H1 (cell line): ENCODE measurements at regions not wholly inside any gene's neighbourhood (a gene's known extent, or its start where the extent isn't known, plus 50 kb on each side); places are given as distances from the start of the nearest gene placed in this dataset.

Experiments
- ASH2L ChIP-seq: fragments of 200-600, 300-600 bp; sonication (generic); IDR thresholded peaks from one replicate; pipeline ENCODE4 v1.7.1; 2017; ENCODE audit warnings: low read length
- CHD7 ChIP-seq: fragments of 300-600 bp; sonication (generic); IDR thresholded peaks from 2 replicates; pipeline ENCODE4 v1.7.1; 2012; ENCODE audit warnings: low read length, moderate library complexity, mild to moderate bottlenecking, inconsistent platforms; ENCODE audit not compliant: insufficient replicate concordance
- CTBP2 ChIP-seq: IDR thresholded peaks from 2 replicates; pipeline ENCODE4 v1.7.0; 2011; ENCODE audit warnings: borderline replicate concordance, mild to moderate bottlenecking, moderate library complexity, mixed read lengths, low read length; ENCODE audit not compliant: insufficient read depth, insufficient read length
- E2F6 ChIP-seq: IDR thresholded peaks from 2 replicates; pipeline ENCODE4 v1.6.1; 2012; ENCODE audit warnings: inconsistent platforms
- HDAC2 ChIP-seq, 2 experiments: fragments of 300-600 bp in 1 of 2; sonication (generic) in 1 of 2; IDR thresholded peaks; 2 replicates each; pipeline ENCODE4 v1.6.1; 2011 to 2012; ENCODE audit warnings: low read depth in 2 of 2, low read length in 2 of 2, mild to moderate bottlenecking in 2 of 2, moderate library complexity in 2 of 2, borderline replicate concordance in 1 of 2, inconsistent platforms in 1 of 2
- KDM1A ChIP-seq: fragments of 200-600, 300-600 bp; sonication (generic); IDR thresholded peaks from 2 replicates; pipeline ENCODE4 v1.7.1; 2016; ENCODE audit warnings: mild to moderate bottlenecking, low read length, borderline replicate concordance
- MAFK ChIP-seq: IDR thresholded peaks from 2 replicates; pipeline ENCODE4 v1.6.1; 2012; ENCODE audit warnings: low read depth, mild to moderate bottlenecking, improper control_type of control experiment, low read length
- RBBP5 ChIP-seq: IDR thresholded peaks from 2 replicates; pipeline ENCODE4 v1.7.1; 2012; ENCODE audit warnings: low read depth, mild to moderate bottlenecking, inconsistent platforms, low read length, moderate library complexity, borderline replicate concordance
- SIRT6 ChIP-seq: IDR thresholded peaks from one replicate; pipeline ENCODE4 v1.7.1; 2012; ENCODE audit warnings: low read length, inconsistent platforms

GRCh38 chr3:176505878-176506621, 691.2 kb downstream of the TBL1XR1 start (continued):
- TF ChIP-seq CHD7 (no peak), HDAC2 (IDR thresholded peaks at IDR 0.05; ENCODE audit: borderline replicate concordance in 1 of 2, low read depth in 2 of 2, low read length in 2 of 2) (peak in 1 of 2 experiments; percentile 36; a peak in 1 of 4 replicates), E2F6 (peak; percentile 98), SIRT6 (no peak), RBBP5 (0 out of 2 replicates have a peak, but pooled peaks have one; percentile 65), CTBP2 (no peak), ASH2L (peak; percentile 95), KDM1A (no peak), MAFK (no peak)
